ENCODE measurements at regions not wholly inside any gene's neighbourhood (a gene's known extent, or its start where the extent isn't known, plus 50 kb on each side); places are given as distances from the start of the nearest gene placed in this dataset.

- TF ChIP-seq POLR2AphosphoS5 (IDR thresholded peaks at IDR 0.05) (no peak), POLR2A (IDR thresholded peaks at IDR 0.05) (no peak), CTCF (IDR thresholded peaks at IDR 0.05) (no peak), EP300 (IDR thresholded peaks at IDR 0.05) (no peak)
Observed at GRCh38 chr5:99034336-99034735, 105.5 kb upstream of the CHD1 start.
